Astrocyte (in vitro differentiated cells and primary cell): ENCODE measurements at regions not wholly inside any gene's neighbourhood (a gene's known extent, or its start where the extent isn't known, plus 50 kb on each side); places are given as distances from the start of the nearest gene placed in this dataset.
"Not testable (repeated sequence)": the region's sequence is repeated elsewhere in the genome, so short reads cannot be mapped to it uniquely, and the experiment has no call there.

Source experiments
- DNase-seq: peaks from one replicate; pipeline ENCODE4 v3.0.0-alpha.2; 2010; ENCODE audit warnings: low read depth
- FAIRE-seq: peaks from 2 replicates; lab custom pipeline; 2011; peaks lifted over from hg19 to GRCh38; lab: Jason Lieb, UNC
- H2AFZ ChIP-seq: 2 replicates; pipeline ENCODE4 v1.6.0; 2012; ENCODE audit warnings: low read depth, low read length, inconsistent platforms
- H3K27ac ChIP-seq: 2 replicates; pipeline ENCODE4 v1.5.1; 2011; ENCODE audit warnings: low read depth, low read length, inconsistent platforms
- H3K27me3 ChIP-seq: 2 replicates; pipeline ENCODE4 v1.6.0; 2011; ENCODE audit warnings: low read length, inconsistent platforms; ENCODE audit not compliant: insufficient read depth
- H3K36me3 ChIP-seq: 2 replicates; pipeline ENCODE4 v1.5.1; 2011; ENCODE audit warnings: low read length, inconsistent platforms; ENCODE audit not compliant: insufficient read depth
- H3K4me1 ChIP-seq: 2 replicates; pipeline ENCODE4 v1.5.1; 2011; ENCODE audit warnings: low read length, inconsistent platforms; ENCODE audit not compliant: insufficient read depth
- H3K4me2 ChIP-seq: 2 replicates; pipeline ENCODE4 v1.6.0; 2012; ENCODE audit warnings: low read length, inconsistent platforms
- H3K4me3 ChIP-seq: 2 replicates; pipeline ENCODE4 v1.5.1; 2011; ENCODE audit warnings: low read depth, mild to moderate bottlenecking, low read length, inconsistent platforms; ENCODE audit not compliant: insufficient read depth
- H3K79me2 ChIP-seq: 2 replicates; pipeline ENCODE4 v1.6.0; 2012; ENCODE audit warnings: mild to moderate bottlenecking, low read length, inconsistent platforms; ENCODE audit not compliant: insufficient read depth
- H3K9ac ChIP-seq: 2 replicates; pipeline ENCODE4 v1.6.0; 2012; ENCODE audit warnings: mild to moderate bottlenecking, low read length, inconsistent platforms
- H3K9me3 ChIP-seq: 2 replicates; pipeline ENCODE4 v1.5.1; 2012; ENCODE audit warnings: low read depth, mild to moderate bottlenecking, low read length, inconsistent platforms; ENCODE audit not compliant: insufficient read depth
- H4K20me1 ChIP-seq: 2 replicates; pipeline ENCODE4 v1.6.0; 2012; ENCODE audit warnings: low read length, inconsistent platforms; ENCODE audit not compliant: insufficient read depth
- H3K27ac Mint-ChIP-seq: one replicate; pipeline ENCODE4 v1.8.0; 2021; ENCODE audit warnings: mild to moderate bottlenecking, mixed read lengths; ENCODE audit not compliant: unreplicated experiment
- H3K27me3 Mint-ChIP-seq: one replicate; pipeline ENCODE4 v1.8.0; 2021; ENCODE audit warnings: low read depth, mixed read lengths; ENCODE audit not compliant: unreplicated experiment
- H3K36me3 Mint-ChIP-seq: one replicate; pipeline ENCODE4 v1.8.0; 2021; ENCODE audit warnings: low read depth, mixed read lengths; ENCODE audit not compliant: unreplicated experiment
- H3K4me1 Mint-ChIP-seq: one replicate; pipeline ENCODE4 v1.8.0; 2021; ENCODE audit warnings: low read depth, mixed read lengths; ENCODE audit not compliant: unreplicated experiment
- H3K4me3 Mint-ChIP-seq: one replicate; pipeline ENCODE4 v1.8.0; 2021; ENCODE audit warnings: mild to moderate bottlenecking, moderate library complexity, mixed read lengths; ENCODE audit not compliant: unreplicated experiment
- H3K9me3 Mint-ChIP-seq: one replicate; pipeline ENCODE4 v1.8.0; 2021; ENCODE audit warnings: mild to moderate bottlenecking, mixed read lengths; ENCODE audit not compliant: unreplicated experiment
- EZH2 ChIP-seq: IDR thresholded peaks from 2 replicates; pipeline ENCODE4 v1.6.1; 2012; ENCODE audit warnings: mild to moderate bottlenecking, low read length, inconsistent platforms; ENCODE audit not compliant: insufficient read depth
- TF ChIP-seq, protein P1 (sequence below): IDR thresholded peaks from 2 replicates; pipeline ENCODE4 v1.5.1; 2011; ENCODE audit warnings: low read depth, mild to moderate bottlenecking, inconsistent platforms, low read length, moderate library complexity; ENCODE audit not compliant: insufficient read depth

DNA sequence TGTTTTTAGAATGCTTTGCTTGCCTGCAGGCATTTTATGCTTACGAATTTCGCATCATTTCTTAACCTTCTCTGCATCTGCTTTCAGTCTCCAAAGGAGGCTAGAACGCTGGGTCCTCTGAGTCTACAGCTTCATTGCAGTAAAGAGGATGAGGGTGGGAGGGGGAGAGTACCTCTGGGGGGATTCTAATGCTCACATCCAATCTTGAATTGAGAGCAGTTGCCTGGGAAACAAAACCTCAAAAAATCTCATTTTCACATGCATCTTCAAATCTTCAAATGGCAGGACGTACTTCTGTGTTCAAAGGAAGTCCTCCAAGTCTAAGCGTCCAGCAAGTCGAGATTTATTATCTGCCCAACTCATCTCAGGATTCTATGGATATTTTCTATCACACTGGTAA lies 100.7 kb upstream of the PRKCQ start:
- H3K36me3 Mint-ChIP-seq, result no peaks in the 10 kb centered on the region

DNA sequence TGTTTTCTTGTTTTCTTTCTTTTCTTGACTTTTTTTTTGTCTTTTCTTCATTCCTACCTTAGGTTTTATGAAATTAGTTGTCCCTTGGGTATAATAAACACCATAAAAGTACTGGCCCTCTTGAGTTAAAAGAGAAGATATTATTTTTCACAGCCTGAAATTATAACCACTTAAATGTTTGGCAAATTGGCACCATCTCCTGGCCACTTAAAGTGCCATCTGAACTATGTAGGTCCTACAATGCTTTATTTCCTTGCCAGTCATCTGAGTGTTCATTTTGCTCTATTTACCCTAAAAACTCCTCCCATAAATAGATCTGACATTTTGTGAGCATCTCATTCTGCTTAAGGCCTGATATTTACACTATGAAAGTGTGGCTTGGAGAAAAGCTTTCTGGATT lies 98.9 kb upstream of the PRKCQ start:
- TF ChIP-seq, protein P1, sequence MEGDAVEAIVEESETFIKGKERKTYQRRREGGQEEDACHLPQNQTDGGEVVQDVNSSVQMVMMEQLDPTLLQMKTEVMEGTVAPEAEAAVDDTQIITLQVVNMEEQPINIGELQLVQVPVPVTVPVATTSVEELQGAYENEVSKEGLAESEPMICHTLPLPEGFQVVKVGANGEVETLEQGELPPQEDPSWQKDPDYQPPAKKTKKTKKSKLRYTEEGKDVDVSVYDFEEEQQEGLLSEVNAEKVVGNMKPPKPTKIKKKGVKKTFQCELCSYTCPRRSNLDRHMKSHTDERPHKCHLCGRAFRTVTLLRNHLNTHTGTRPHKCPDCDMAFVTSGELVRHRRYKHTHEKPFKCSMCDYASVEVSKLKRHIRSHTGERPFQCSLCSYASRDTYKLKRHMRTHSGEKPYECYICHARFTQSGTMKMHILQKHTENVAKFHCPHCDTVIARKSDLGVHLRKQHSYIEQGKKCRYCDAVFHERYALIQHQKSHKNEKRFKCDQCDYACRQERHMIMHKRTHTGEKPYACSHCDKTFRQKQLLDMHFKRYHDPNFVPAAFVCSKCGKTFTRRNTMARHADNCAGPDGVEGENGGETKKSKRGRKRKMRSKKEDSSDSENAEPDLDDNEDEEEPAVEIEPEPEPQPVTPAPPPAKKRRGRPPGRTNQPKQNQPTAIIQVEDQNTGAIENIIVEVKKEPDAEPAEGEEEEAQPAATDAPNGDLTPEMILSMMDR, result no peak
- TF ChIP-seq EZH2, result no peak
- Histone ChIP-seq H3K36me3 (no peaks in the 10 kb centered on the region), H3K9ac (no peak overlapping the region), H4K20me1 (no peaks in the 10 kb centered on the region), H3K9me3 (no peaks in the 10 kb centered on the region), H3K4me2 (no peak overlapping the region), H3K4me1 (no peaks in the 10 kb centered on the region), H2AFZ (no peak overlapping the region), H3K79me2 (no peaks in the 10 kb centered on the region), H3K27ac (no peak overlapping the region), H3K4me3 (no peak overlapping the region), H3K27me3 (no peaks in the 10 kb centered on the region)
- H3K27ac Mint-ChIP-seq, result no peak overlapping the region
- no peaks in the 10 kb centered on the region for H3K4me1 Mint-ChIP-seq
- H3K4me3 Mint-ChIP-seq, result no peak overlapping the region
- DNase-seq, result no peak
- peaks cover 9% of the 10 kb centered on the region for H3K27me3 Mint-ChIP-seq
- no peak for FAIRE-seq
- H3K36me3 Mint-ChIP-seq, result no peaks in the 10 kb centered on the region
- peaks cover 4% of the 10 kb centered on the region for H3K9me3 Mint-ChIP-seq

More for the DNA sequence above, 100.7 kb upstream of the PRKCQ start:
- Histone ChIP-seq H3K9ac (no peak overlapping the region), H3K9me3 (no peaks in the 10 kb centered on the region), H4K20me1 (no peaks in the 10 kb centered on the region), H3K4me3 (no peak overlapping the region), H3K4me1 (no peaks in the 10 kb centered on the region), H3K79me2 (no peaks in the 10 kb centered on the region), H3K27ac (no peak overlapping the region), H3K4me2 (no peak overlapping the region), H2AFZ (no peak overlapping the region), H3K27me3 (no peaks in the 10 kb centered on the region), H3K36me3 (no peaks in the 10 kb centered on the region)
- DNase-seq (no peak), FAIRE-seq (no peak)
- peaks cover 4% of the 10 kb centered on the region for H3K9me3 Mint-ChIP-seq
- no peak overlapping the region for H3K4me3 Mint-ChIP-seq
- H3K27ac Mint-ChIP-seq, result no peak overlapping the region
- no peaks in the 10 kb centered on the region for H3K4me1 Mint-ChIP-seq
- TF ChIP-seq, protein P1, result no peak
- no peak for TF ChIP-seq EZH2
- peaks cover 3% of the 10 kb centered on the region for H3K27me3 Mint-ChIP-seq

DNA sequence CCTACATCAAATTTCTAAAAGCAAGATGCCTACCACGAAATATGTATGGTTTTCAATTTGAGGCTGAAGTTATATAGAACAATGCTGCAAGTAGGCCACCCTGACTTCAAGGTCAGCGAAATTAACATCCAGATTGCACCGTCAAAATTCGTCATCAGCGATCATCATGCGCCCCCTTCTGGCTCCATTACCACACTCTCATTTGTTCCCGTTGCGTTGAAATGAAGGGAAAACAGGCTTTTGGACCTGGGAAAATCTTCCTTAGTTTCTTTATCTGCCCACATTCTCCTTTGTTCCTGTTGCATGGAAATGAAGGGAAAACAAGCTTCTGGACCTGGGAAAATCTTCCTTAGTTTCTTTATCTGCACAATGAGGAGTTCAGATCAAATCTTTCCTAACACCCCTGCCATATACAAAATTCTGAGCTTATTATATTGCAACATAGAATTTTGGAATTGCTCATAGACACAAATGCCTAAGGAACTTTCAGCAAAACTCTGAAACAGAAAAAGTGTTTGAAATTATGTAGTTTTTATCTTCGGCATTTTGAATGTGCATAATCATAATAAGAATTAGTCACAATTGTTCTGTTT lies 98.2 kb upstream of the PRKCQ start:
- DNase-seq, result peak; percentile 12

DNA sequence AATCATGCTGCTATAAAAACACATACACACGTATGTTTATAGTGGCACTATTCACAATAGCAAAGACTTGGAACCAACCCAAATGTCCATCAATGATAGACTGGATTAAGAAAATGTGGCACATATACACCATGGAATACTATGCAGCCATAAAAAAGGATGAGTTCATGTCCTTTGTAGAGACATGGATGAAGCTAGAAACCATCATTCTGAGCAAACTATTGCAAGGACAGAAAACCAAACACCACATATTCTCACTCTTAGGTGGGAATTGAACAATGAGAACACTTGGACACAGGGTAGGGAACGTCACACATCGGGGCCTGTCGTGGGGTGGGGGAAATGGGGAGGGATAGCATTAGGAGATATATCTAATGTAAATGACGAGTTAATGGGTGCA lies 97.1 kb upstream of the PRKCQ start:
- not testable (repeated sequence) for H3K4me2 ChIP-seq, H3K27ac ChIP-seq, H3K79me2 ChIP-seq, H3K27ac Mint-ChIP-seq, FAIRE-seq, H3K4me1 ChIP-seq, H3K36me3 Mint-ChIP-seq, H3K9me3 Mint-ChIP-seq, H3K27me3 ChIP-seq, H3K36me3 ChIP-seq, H3K4me3 ChIP-seq, H3K9me3 ChIP-seq, H3K4me3 Mint-ChIP-seq, H3K4me1 Mint-ChIP-seq, H3K9ac ChIP-seq, DNase-seq, H2AFZ ChIP-seq, H4K20me1 ChIP-seq
- H3K27me3 Mint-ChIP-seq, result peaks cover 12% of the 10 kb centered on the region

More for the DNA sequence above, 98.2 kb upstream of the PRKCQ start:
- H3K4me1 ChIP-seq, result no peaks in the 10 kb centered on the region
- H3K79me2 ChIP-seq, result no peaks in the 10 kb centered on the region
- H3K27me3 Mint-ChIP-seq, result peaks cover 9% of the 10 kb centered on the region
- FAIRE-seq, result no peak
- no peak overlapping the region for H3K4me3 ChIP-seq
- H3K4me2 ChIP-seq, result no peak overlapping the region
- no peak overlapping the region for H2AFZ ChIP-seq
- H3K9me3 Mint-ChIP-seq, result peaks cover 2% of the 10 kb centered on the region
- H3K4me3 Mint-ChIP-seq, result no peak overlapping the region
- H3K9me3 ChIP-seq, result no peaks in the 10 kb centered on the region
- no peaks in the 10 kb centered on the region for H3K36me3 ChIP-seq
- no peaks in the 10 kb centered on the region for H3K4me1 Mint-ChIP-seq
- TF ChIP-seq, protein P1, result peak; percentile 80
- no peak for TF ChIP-seq EZH2
- no peak overlapping the region for H3K27ac ChIP-seq
- H3K27ac Mint-ChIP-seq, result no peak overlapping the region
- no peak overlapping the region for H3K9ac ChIP-seq
- H3K27me3 ChIP-seq, result no peaks in the 10 kb centered on the region
- no peaks in the 10 kb centered on the region for H3K36me3 Mint-ChIP-seq
- no peaks in the 10 kb centered on the region for H4K20me1 ChIP-seq
